IMR-90 (cell line): ENCODE measurements at regions not wholly inside any gene's neighbourhood (a gene's known extent, or its start where the extent isn't known, plus 50 kb on each side); places are given as distances from the start of the nearest gene placed in this dataset.

Experiments
- ATAC-seq: fragments of 200-7000 bp; cut with Tn5 transposase; 2 replicates; pipeline ENCODE4 v1.9.1; 2020; ENCODE audit warnings: low read depth, mild to moderate bottlenecking, moderate library complexity
- BruUV-seq: library from RNA; stranded (reverse); fragments of 400-500 nt; replicated peaks from 2 replicates; lab custom pipeline; 2021; lab: Mats Ljungman, UMichigan
- CTCF ChIA-PET: fragments of 300-600 bp; formaldehyde crosslinking; extraction: SDS; loops from one replicate; lab custom pipeline; 2021; ENCODE audit warnings: antibody characterized with exemption; lab: Yijun Ruan, JAX
- POLR2A ChIA-PET: fragments of 300-600 bp; sonication (Branson Sonifier 250); formaldehyde crosslinking; loops from one replicate; lab custom pipeline; 2022; ENCODE audit warnings: antibody characterized with exemption; ENCODE audit not compliant: unreplicated experiment; lab: Charles Lee
- DNase-seq: peaks from one replicate; pipeline ENCODE4 v3.0.0; 2013
- H2AFZ ChIP-seq: replicated peaks from 2 replicates; pipeline ENCODE3; 2013; ENCODE audit warnings: low read length, mild to moderate bottlenecking; ENCODE audit not compliant: poor library complexity
- H2AK5ac ChIP-seq: 2 replicates; pipeline ENCODE4 v1.6.1; 2013; ENCODE audit warnings: low read depth, low read length, inconsistent platforms
- H2AK9ac ChIP-seq: replicated peaks from 2 replicates; pipeline ENCODE3; 2013; ENCODE audit warnings: mild to moderate bottlenecking, low read depth, low read length, moderate library complexity; ENCODE audit not compliant: poor library complexity
- H2BK120ac ChIP-seq: 2 replicates; pipeline ENCODE4 v1.6.1; 2013; ENCODE audit warnings: low read depth, low read length, inconsistent platforms
- H2BK15ac ChIP-seq: 3 replicates; pipeline ENCODE4 v1.6.1; 2013; ENCODE audit warnings: low read depth, low read length, inconsistent platforms
- H2BK20ac ChIP-seq: 2 replicates; pipeline ENCODE4 v1.6.1; 2013; ENCODE audit warnings: low read depth, mild to moderate bottlenecking, inconsistent platforms, low read length, moderate library complexity
- H2BK5ac ChIP-seq: 2 replicates; pipeline ENCODE4 v1.6.1; 2013; ENCODE audit warnings: mild to moderate bottlenecking, low read depth, low read length, inconsistent platforms; ENCODE audit not compliant: poor library complexity, severe bottlenecking
- H3K14ac ChIP-seq: replicated peaks from 2 replicates; pipeline ENCODE4 v1.6.1; 2013; ENCODE audit warnings: low read depth, low read length, inconsistent platforms
- H3K18ac ChIP-seq: 2 replicates; pipeline ENCODE4 v1.6.1; 2013; ENCODE audit warnings: low read depth, low read length, control low read depth
- H3K23ac ChIP-seq: 2 replicates; pipeline ENCODE4 v1.6.1; 2013; ENCODE audit warnings: low read depth, low read length, inconsistent platforms
- H3K27ac ChIP-seq: 2 replicates; pipeline ENCODE4 v1.5.1; 2013; ENCODE audit warnings: mild to moderate bottlenecking, control low read depth, low read length; ENCODE audit not compliant: insufficient read depth
- H3K27me3 ChIP-seq: 2 replicates; pipeline ENCODE4 v1.6.1; 2013; ENCODE audit warnings: low read length; ENCODE audit not compliant: control insufficient read depth, insufficient read depth
- H3K36me3 ChIP-seq: 2 replicates; pipeline ENCODE4 v1.6.1; 2013; ENCODE audit warnings: low read length, mixed read lengths; ENCODE audit not compliant: control insufficient read depth, insufficient read depth
- H3K4ac ChIP-seq: 2 replicates; pipeline ENCODE4 v1.6.1; 2013; ENCODE audit warnings: low read depth, low read length, inconsistent platforms
- H3K4me1 ChIP-seq: 2 replicates; pipeline ENCODE4 v1.6.1; 2013; ENCODE audit warnings: low read length, mixed read lengths; ENCODE audit not compliant: control insufficient read depth, insufficient read depth
- H3K4me2 ChIP-seq: 2 replicates; pipeline ENCODE4 v1.6.1; 2013; ENCODE audit warnings: low read depth, mild to moderate bottlenecking, control low read depth, low read length, moderate library complexity
- H3K4me3 ChIP-seq: 2 replicates; pipeline ENCODE4 v1.5.1; 2013; ENCODE audit warnings: low read depth, mild to moderate bottlenecking, control low read depth, low read length, moderate library complexity; ENCODE audit not compliant: insufficient read depth
- H3K56ac ChIP-seq: 2 replicates; pipeline ENCODE4 v1.6.1; 2013; ENCODE audit warnings: low read length, inconsistent platforms; ENCODE audit not compliant: insufficient read depth; ENCODE audit errors: extremely low read depth
- H3K79me1 ChIP-seq, 2 experiments: 2 replicates each; pipeline ENCODE4 v1.6.1; 2013; ENCODE audit warnings: low read length in 2 of 2, inconsistent platforms in 1 of 2, low read depth in 1 of 2
- H3K9ac ChIP-seq: 2 replicates; pipeline ENCODE4 v1.6.1; 2013; ENCODE audit warnings: low read depth, low read length, control low read depth
- H3K9me1 ChIP-seq: 2 replicates; pipeline ENCODE4 v1.6.1; 2013; ENCODE audit warnings: low read length, inconsistent platforms; ENCODE audit not compliant: insufficient read depth
- H3K9me3 ChIP-seq: 2 replicates; pipeline ENCODE4 v1.6.1; 2013; ENCODE audit warnings: low read length; ENCODE audit not compliant: control insufficient read depth, insufficient read depth
- H4K20me1 ChIP-seq: 2 replicates; pipeline ENCODE4 v1.6.1; 2013; ENCODE audit warnings: low read length, inconsistent platforms; ENCODE audit not compliant: insufficient read depth
- H4K5ac ChIP-seq: 2 replicates; pipeline ENCODE4 v1.6.1; 2013; ENCODE audit warnings: mild to moderate bottlenecking, low read depth, low read length, control low read depth
- H4K8ac ChIP-seq, 2 experiments: 2 replicates each; pipeline ENCODE4 v1.6.1; 2013; ENCODE audit warnings: low read depth in 2 of 2, low read length in 2 of 2, control low read depth in 1 of 2, inconsistent platforms in 1 of 2
- H4K91ac ChIP-seq: 2 replicates; pipeline ENCODE4 v1.6.1; 2013; ENCODE audit warnings: low read depth, low read length, inconsistent platforms; ENCODE audit not compliant: insufficient read depth
- BHLHE40 ChIP-seq: fragments of 150-350 bp; IDR thresholded peaks from 2 replicates; pipeline ENCODE4 v1.6.1; 2016; ENCODE audit warnings: mild to moderate bottlenecking, low read depth, low read length
- CEBPB ChIP-seq: IDR thresholded peaks from 2 replicates; pipeline ENCODE4 v1.6.1; 2012; ENCODE audit warnings: low read depth, low read length, improper control_type of control experiment
- CHD1 ChIP-seq: IDR thresholded peaks from 2 replicates; pipeline ENCODE4 v1.6.1; 2012; ENCODE audit warnings: low read depth, low read length, improper control_type of control experiment
- CTCF ChIP-seq: conservative IDR thresholded peaks from 2 replicates; pipeline ENCODE4 v1.5.1; 2012; ENCODE audit warnings: mild to moderate bottlenecking, low read depth, low read length, improper control_type of control experiment
- ELK1 ChIP-seq: fragments of 150-350 bp; IDR thresholded peaks from 2 replicates; pipeline ENCODE4 v1.6.1; 2016; ENCODE audit warnings: low read depth, mild to moderate bottlenecking, low read length, moderate library complexity, borderline replicate concordance
- FOS ChIP-seq: fragments of 150-350 bp; IDR thresholded peaks from 2 replicates; pipeline ENCODE4 v1.6.1; 2016; ENCODE audit warnings: low read depth, low read length
- POLR2A ChIP-seq: IDR thresholded peaks from 2 replicates; pipeline ENCODE4 v1.6.1; 2012; ENCODE audit warnings: mild to moderate bottlenecking, low read depth, low read length
- RAD21 ChIP-seq: IDR thresholded peaks from 2 replicates; pipeline ENCODE4 v1.6.1; 2012; ENCODE audit warnings: low read length, improper control_type of control experiment
- RCOR1 ChIP-seq: IDR thresholded peaks from 2 replicates; pipeline ENCODE4 v1.6.1; 2012; ENCODE audit warnings: mild to moderate bottlenecking, low read length, improper control_type of control experiment; ENCODE audit not compliant: insufficient replicate concordance
- RFX5 ChIP-seq: IDR thresholded peaks from 2 replicates; pipeline ENCODE4 v1.8.0; 2012; ENCODE audit warnings: low read depth, mild to moderate bottlenecking, low read length, moderate library complexity
- SMC3 ChIP-seq: fragments of 150-350 bp; IDR thresholded peaks from 2 replicates; pipeline ENCODE4 v1.6.1; 2016; ENCODE audit warnings: low read depth, mild to moderate bottlenecking, antibody characterized with exemption, low read length, moderate library complexity
- USF2 ChIP-seq: fragments of 150-350 bp; IDR thresholded peaks from 2 replicates; pipeline ENCODE4 v1.6.1; 2017; ENCODE audit warnings: mild to moderate bottlenecking, antibody characterized with exemption, low read length, low read depth
- WGBS, 2 experiments: methylation state at CpG; one replicate each; pipeline versions ENCODE4 v1.1.5 to v1.1.7; 2013; ENCODE audit warnings: missing lambda C conversion rate in 2 of 2; ENCODE audit not compliant: insufficient read length in 1 of 2; ENCODE audit errors: extremely low coverage in 2 of 2; 5-methylcytosine and 5-hydroxymethylcytosine counted together
- dilution Hi-C: fragments of 300-500 bp; cut with HindIII; formaldehyde crosslinking; loops from one replicate; pipeline ENCODE4 v1.14.3; 2018; ENCODE audit warnings: low sequenced_read_pairs; ENCODE audit not compliant: unreplicated experiment
- in situ Hi-C: fragments of 300-500 bp; cut with MboI; formaldehyde crosslinking; loops from 3 replicates; pipeline ENCODE4 v1.14.3; 2019; ENCODE audit warnings: low sequenced_read_pairs, inconsistent platforms, mixed read lengths
- intact Hi-C: fragments of 100-400 bp; cut with micrococcal nuclease; formaldehyde crosslinking; loops from 2 replicates; pipeline ENCODE4 v1.10.0; 2022

GRCh38 chr5:117487556-117487955, 912.9 kb upstream of the SEMA6A start:
- no CpG with 5 or more reads among the region's 4 CpGs for whole genome bisulfite sequencing, 2 experiments
- H4K8ac ChIP-seq = no peak overlapping the region
- no peak overlapping the region for H2AK9ac ChIP-seq
- no peaks in the 10 kb centered on the region for H4K20me1 ChIP-seq
- ATAC-seq = no peak
- no peak overlapping the region for H2BK20ac ChIP-seq
- dilution Hi-C loops = no loop called here
- H3K4ac ChIP-seq = no peak overlapping the region
- H3K9me3 ChIP-seq = peaks cover 5% of the 10 kb centered on the region
- no peaks in the 10 kb centered on the region for H3K9me1 ChIP-seq
- in situ Hi-C loops = no loop called here
- no peak overlapping the region for H3K9ac ChIP-seq
- H2AK5ac ChIP-seq = no peak overlapping the region
- TF ChIP-seq CEBPB = no peak
- TF ChIP-seq SMC3 = no peak
- no peak for TF ChIP-seq RAD21
- no peak for TF ChIP-seq USF2
- no peak for TF ChIP-seq POLR2A
- TF ChIP-seq FOS = no peak
- TF ChIP-seq BHLHE40 = no peak
- TF ChIP-seq RCOR1 = no peak
- TF ChIP-seq CHD1 = no peak
- TF ChIP-seq RFX5 = no peak
- TF ChIP-seq ELK1 = no peak
- no peak for TF ChIP-seq CTCF
- H3K23ac ChIP-seq = no peak overlapping the region
- no peak overlapping the region for H3K4me3 ChIP-seq
- H3K27me3 ChIP-seq = no peaks in the 10 kb centered on the region
- no peak overlapping the region for H2AFZ ChIP-seq
- ChIA-PET POLR2A (no interaction called here), CTCF (no interaction called here)
- no peak overlapping the region for H4K91ac ChIP-seq
- H3K36me3 ChIP-seq = no peaks in the 10 kb centered on the region
- H3K4me2 ChIP-seq = no peak overlapping the region
- H3K56ac ChIP-seq = no peak overlapping the region
- H3K27ac ChIP-seq = no peak overlapping the region
- no peaks in the 10 kb centered on the region for H3K79me1 ChIP-seq
- no peak overlapping the region for H2BK5ac ChIP-seq
- no peak for DNase-seq
- no peak overlapping the region for H4K5ac ChIP-seq
- H2BK15ac ChIP-seq = no peak overlapping the region
- H3K4me1 ChIP-seq = no peaks in the 10 kb centered on the region
- intact Hi-C loops = no loop called here
- H3K14ac ChIP-seq = no peak overlapping the region
- no peak overlapping the region for H2BK120ac ChIP-seq
- H3K18ac ChIP-seq = no peak overlapping the region
- no TSS peak for BruUV-seq
